Fibroblast of pulmonary artery (primary cell): ENCODE measurements at regions not wholly inside any gene's neighbourhood (a gene's known extent, or its start where the extent isn't known, plus 50 kb on each side); places are given as distances from the start of the nearest gene placed in this dataset.

ENCODE experiments used
- DNase-seq: peaks from one replicate; pipeline ENCODE4 v3.0.0-alpha.2; 2010; ENCODE audit warnings: low read depth
- H3K4me3 ChIP-seq: replicated peaks from 2 replicates; pipeline ENCODE4 v1.5.1; 2011; ENCODE audit warnings: low read depth, mild to moderate bottlenecking, control low read depth, low read length, moderate library complexity
- CTCF ChIP-seq: IDR thresholded peaks from 2 replicates; pipeline ENCODE4 v1.5.1; 2011; ENCODE audit warnings: mild to moderate bottlenecking, control low read depth, low read length, inconsistent platforms; ENCODE audit errors: missing control alignments

DNA sequence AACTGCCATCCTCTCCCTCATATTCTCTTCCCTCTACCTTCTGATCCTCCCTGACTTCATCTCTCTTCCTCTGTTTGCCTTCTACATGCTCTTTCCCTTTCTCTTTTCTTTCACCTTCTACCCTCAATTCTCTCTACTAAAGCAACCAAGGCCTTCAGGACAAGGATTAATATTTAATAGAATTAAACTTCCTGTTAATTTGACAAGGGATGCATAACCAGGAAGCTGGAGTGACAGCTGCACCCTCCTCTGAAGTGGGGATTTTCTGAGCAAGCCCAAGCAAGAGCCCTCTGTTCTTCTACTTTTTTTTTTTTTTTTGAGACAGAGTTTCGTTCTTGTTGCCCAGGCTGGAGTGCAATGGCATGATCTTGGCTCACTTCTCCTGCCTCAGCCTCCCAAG lies 63.4 kb upstream of the MED4 start:
- DNase-seq: no peak
- TF ChIP-seq CTCF: no peak
- H3K4me3 ChIP-seq: no peak overlapping the region

DNA sequence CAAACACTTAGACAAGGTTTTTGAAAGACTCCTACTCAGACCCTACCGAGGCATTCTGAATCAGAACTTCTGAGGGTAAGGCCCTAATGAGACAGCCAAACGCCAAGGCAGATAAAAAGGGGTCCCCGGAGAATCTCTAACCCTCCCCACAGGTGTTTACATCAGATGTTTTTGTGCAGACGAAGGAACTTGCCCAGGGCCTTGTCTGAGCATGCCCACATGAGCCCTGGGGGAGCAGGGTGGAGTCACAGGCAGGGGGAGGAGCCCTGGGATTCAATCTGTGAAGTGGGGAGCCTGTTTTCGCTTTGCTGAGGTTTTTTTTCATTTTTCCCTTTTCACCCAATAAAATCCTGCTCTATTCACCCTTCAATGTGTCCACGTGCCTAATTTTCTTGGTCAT lies 61.6 kb upstream of the MED4 start:
- no peak for TF ChIP-seq CTCF
- no peak for DNase-seq
- no peak overlapping the region for H3K4me3 ChIP-seq

- TF ChIP-seq CTCF: no peak
Measured at GRCh38 chr13:48155848-48156247, 60.9 kb upstream of the MED4 start.

GRCh38 chr13:48154671-48155070 lies 59.8 kb upstream of the MED4 start:
- TF ChIP-seq CTCF: no peak
- no peak overlapping the region for H3K4me3 ChIP-seq
- DNase-seq: no peak

More at GRCh38 chr13:48155848-48156247, 60.9 kb upstream of the MED4 start:
- H3K4me3 ChIP-seq: no peak overlapping the region
- peak; percentile 79 for DNase-seq

GRCh38 chr13:48153186-48153585 lies 58.3 kb upstream of the MED4 start:
- no peak for DNase-seq
- TF ChIP-seq CTCF: no peak
- no peak overlapping the region for H3K4me3 ChIP-seq

DNA sequence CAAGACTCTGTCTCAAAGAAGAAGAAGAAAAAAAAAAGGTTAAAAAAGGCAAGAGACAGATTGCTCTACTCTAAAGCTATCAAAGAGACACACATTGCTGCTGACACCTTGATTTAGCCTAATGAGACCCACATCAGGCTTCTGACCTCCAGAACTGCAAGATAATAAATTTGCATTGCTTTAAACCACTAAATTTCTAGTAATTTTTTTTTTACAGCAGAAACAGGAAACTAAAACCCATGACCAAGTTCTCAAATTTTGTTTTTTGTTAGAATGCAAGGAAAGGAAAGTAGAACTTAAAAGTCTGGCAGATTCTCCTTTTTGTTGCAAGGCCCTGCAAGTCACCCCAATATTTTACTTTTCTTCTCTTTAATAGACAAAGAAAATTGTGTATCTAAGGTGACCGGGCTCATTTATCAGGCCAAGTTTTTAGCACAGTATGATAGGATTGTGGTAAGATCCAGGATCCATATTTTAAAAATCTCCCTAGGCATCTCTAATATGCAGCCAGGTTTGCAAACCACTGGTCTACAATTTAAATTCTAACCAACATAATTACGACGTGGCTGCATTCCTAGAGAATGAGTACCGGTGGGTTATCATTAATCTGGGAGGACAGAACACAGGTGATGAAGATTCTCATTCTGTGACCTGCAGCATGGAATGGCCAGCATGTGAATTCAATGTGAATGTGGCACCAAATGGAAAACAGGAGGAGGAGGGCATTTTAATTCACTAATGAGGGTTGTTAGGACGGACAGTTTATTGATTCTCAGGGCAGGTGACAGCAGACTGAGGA lies 56.7 kb upstream of the MED4 start:
- DNase-seq: no peak
- H3K4me3 ChIP-seq: no peak overlapping the region
- TF ChIP-seq CTCF: no peak

DNA sequence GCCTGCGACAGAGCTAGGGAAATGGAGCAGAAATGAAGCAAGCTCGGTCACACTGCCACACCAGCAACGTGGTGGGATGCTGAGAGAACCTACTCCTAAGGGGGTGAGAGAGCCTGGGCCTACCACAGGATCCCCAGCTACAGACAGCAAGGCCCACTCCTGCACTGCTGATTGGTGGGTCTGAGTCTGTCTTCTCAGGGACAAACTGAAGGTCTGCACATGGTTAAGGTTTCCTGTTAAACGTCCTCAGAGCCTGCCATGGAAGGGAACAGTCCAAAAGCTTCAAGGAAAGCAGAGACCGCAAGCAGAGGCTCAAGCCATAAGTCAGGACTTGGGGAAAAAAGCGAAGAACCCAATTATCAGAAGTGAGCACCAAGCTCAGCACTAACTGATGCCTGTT lies 53.5 kb upstream of the MED4 start:
- no peak for TF ChIP-seq CTCF
- DNase-seq: no peak
- no peak overlapping the region for H3K4me3 ChIP-seq
